ENCODE measurements at regions not wholly inside any gene's neighbourhood (a gene's known extent, or its start where the extent isn't known, plus 50 kb on each side); places are given as distances from the start of the nearest gene placed in this dataset.

DNA sequence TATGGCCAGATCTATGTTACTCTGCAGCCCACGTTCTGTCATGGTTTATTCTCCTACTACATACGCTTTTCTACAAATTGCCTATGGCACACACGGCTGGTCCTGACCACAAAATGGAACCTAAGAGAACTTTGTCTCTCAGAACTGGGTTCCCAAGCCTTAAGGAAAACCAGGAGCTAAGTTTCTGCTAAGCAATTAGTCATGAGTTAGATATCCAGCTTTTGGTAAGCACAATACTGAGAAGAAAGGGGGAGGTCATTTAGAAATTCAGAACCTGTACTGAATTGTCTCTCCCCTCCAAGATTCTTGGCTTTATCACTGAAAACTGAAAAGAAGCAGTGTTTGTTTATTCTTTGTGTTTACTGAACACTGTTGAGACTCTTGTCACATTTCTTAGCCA lies 283.5 kb upstream of the TANK start:
- TF ChIP-seq, protein P1, sequence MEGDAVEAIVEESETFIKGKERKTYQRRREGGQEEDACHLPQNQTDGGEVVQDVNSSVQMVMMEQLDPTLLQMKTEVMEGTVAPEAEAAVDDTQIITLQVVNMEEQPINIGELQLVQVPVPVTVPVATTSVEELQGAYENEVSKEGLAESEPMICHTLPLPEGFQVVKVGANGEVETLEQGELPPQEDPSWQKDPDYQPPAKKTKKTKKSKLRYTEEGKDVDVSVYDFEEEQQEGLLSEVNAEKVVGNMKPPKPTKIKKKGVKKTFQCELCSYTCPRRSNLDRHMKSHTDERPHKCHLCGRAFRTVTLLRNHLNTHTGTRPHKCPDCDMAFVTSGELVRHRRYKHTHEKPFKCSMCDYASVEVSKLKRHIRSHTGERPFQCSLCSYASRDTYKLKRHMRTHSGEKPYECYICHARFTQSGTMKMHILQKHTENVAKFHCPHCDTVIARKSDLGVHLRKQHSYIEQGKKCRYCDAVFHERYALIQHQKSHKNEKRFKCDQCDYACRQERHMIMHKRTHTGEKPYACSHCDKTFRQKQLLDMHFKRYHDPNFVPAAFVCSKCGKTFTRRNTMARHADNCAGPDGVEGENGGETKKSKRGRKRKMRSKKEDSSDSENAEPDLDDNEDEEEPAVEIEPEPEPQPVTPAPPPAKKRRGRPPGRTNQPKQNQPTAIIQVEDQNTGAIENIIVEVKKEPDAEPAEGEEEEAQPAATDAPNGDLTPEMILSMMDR (conservative IDR thresholded peaks at IDR 0.05; ENCODE audit: low read depth, low read length), result no peak
- TF ChIP-seq EZH2 (IDR thresholded peaks at IDR 0.05; ENCODE audit: borderline replicate concordance, low read depth, low read length, poor library complexity, severe bottlenecking), result no peak
